Kidney capillary endothelial cell (primary cell): ENCODE measurements at regions not wholly inside any gene's neighbourhood (a gene's known extent, or its start where the extent isn't known, plus 50 kb on each side); places are given as distances from the start of the nearest gene placed in this dataset.

Experiments used
- DNase-seq: peaks from one replicate; pipeline ENCODE4 v3.0.0-alpha.2; 2018; ENCODE audit warnings: low spot score

DNA sequence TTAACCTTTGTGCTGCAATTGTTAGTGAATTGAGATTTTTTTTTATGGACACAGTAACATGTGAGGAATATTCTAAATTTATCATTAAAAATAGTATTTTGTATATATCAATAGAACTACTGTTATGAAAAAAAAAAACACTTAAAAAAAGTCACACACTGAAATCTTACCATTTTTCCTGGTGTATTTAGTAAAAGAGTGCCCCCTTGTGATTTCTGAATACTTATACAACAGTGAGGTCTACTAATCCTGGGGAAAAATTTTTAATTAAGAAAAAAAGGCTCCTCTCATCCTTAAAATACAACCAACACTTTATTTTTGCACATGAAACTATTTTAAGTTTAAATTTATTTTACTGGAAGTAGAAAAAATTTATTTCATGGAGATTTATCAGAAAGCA is 56.4 kb upstream of the SPOCK3 start:
- DNase-seq: peak; percentile 33

DNA sequence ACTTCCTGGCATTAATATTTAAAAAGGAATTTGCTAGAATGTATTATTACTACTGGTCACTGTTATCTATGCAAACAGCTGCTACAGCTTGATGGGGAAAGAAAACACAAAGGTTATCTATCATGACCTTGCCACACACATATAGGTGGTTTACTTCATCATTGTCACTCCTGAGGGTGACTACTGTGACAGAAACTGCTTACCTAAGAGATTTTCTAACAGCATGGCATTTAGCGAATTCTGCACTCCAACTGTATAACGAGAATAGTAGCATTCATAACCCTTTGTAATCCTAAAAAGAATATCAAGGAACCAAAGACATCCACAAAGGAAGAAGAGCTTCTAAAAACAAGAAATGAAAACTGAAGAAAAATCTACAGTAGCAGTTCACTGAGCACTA is 74.6 kb upstream of the SPOCK3 start:
- DNase-seq: no peak

DNA sequence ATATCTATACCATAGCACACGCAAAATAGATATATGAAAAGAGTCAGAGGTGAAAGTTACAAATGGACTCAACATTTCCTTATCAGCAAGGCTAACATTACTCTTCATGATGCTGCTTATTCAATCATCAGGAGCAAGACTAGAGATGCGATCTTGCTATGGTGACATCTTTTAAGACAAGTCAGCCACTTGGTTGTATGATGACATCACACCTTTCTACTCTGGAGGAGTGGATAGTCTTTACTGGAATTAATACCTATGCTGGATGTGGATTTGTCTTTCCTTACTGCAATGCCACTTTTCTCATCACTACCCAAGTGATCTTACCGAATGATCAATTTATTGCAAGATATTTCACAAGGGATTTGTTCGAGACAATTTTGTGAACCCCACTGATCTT is 87.0 kb upstream of the SPOCK3 start:
- no peak for DNase-seq

DNA sequence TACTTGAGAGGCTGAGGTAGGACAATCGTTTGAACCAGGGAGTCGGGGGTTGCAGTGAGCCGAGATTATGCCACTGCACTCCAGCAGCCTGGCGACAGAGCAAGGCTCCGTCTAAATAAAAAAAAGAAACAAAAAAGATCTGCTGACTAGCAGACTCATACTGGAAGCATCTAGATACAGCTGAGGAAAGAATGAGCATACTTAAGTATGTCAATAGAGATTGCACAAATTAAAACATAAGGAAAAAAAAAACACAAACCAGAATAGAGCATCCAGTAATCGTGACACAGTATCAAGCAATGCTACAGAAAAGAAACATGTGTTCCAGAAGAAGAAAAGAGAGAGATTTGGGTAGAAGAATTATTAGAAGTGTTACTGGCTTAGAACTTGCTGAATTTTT is 105.5 kb upstream of the SPOCK3 start:
- no peak for DNase-seq

GRCh38 chr4:167359711-167360110 is 125.4 kb upstream of the SPOCK3 start:
- no peak for DNase-seq

DNA sequence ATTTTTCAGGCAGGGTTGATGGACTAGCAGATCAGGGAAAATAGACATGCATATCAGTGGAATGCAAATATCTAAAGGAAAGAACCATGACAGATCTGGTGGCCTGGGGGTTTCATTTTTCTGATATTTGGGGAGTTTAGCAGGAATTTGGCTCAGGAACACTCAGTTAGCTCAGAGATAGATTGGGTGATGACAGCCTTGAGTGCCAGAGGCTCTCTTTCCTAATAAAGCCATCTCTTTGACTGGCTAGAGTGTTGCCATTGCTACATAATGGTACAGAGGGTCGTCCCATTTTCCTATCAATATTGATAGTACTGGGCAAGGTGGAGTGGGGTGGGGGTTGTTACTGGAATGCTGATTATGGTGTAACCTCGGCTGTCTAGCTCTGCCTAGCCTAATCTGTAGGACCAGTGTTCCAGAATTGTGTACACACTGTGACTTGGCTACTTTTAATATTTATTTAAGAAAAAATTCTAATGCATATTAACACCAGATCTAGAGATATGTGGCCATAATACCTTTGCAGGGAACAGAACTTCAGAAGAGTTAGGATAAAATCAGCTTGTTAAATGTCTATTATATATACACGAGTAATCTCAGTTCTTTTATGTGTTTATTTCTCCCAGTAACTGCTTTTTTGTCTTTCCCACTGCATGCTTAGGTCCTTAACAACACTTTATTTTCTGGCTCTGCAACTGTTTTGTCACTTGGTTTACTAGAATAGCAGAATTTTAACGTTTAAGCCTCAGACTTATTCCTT is 145.0 kb upstream of the SPOCK3 start:
- DNase-seq: no peak

DNA sequence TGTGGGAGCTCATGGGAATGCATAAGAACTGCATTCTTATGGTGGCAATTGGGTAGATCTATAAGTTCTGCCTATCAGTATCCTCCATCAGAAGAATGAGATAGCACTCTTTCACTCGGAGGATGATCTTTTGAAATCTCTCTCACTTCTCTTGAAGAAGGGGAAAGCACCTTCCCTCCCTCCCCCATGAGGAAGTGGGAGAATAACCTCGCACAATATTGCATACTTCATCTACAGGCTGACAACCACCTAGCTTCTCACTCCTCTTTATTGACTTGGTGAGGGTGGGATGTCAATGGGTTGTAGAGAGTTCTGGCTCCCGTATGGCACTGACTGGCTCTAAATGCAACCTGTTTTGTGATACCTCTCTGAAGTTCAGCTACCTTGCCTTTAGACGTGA is 146.7 kb upstream of the SPOCK3 start:
- DNase-seq: no peak

GRCh38 chr4:167383291-167383690 is 149.0 kb upstream of the SPOCK3 start:
- DNase-seq: no peak

- DNase-seq: no peak
Observed at GRCh38 chr4:167397586-167397985, 163.3 kb upstream of the SPOCK3 start.

- no peak for DNase-seq
Observed at GRCh38 chr4:167399201-167399600, 164.9 kb upstream of the SPOCK3 start.

GRCh38 chr4:167406181-167406580 is 171.9 kb upstream of the SPOCK3 start:
- DNase-seq: no peak

DNA sequence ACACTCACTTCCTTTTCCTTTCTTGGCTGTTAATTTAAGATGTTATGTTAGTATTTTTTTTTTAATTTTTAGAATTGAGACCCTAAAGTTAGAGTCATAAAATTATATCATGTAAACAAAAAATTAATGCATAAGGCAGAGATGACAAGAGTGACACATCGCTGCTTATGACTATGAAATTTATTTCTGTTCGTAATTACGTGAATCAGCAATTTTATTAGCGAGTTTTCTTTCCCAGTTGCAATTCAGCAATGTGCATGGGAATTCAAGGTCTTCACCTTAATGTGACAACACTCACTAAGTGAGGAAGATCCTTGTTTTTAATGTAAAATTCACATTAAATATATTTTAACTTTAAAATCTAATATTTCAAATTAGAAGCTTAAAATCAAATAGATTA is 181.2 kb upstream of the SPOCK3 start:
- DNase-seq: no peak

DNA sequence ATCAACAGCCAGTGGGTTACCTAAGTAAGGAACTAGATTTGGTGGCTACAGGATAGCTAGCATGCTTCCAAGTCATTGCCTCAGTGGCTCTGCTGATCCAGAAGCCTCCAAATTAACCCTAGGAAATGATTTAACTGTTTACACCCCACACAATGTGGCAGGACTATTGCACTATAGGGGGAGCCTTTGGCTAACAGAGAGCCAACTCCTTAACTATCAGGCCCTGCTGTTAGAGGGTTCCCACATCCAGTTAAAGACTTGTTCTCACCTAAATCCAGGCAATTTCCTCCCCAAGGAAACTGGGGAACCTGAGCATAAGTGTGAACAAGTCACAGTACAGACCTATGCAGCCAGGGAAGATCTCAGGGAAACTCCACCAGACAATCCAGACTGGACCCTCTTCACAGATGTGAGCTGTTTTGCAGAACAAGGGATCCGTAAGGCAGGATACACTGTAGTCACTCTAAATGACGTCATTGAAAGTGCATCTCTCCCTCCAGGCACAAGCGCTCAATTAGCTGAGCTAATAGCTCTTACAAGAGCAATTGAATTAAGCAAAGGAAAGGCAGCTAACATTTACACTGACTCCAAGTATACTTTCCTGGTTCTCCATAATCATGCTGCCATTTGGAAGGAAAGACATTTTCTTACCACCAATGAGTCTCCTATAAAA is 185.3 kb upstream of the SPOCK3 start:
- no peak for DNase-seq

DNA sequence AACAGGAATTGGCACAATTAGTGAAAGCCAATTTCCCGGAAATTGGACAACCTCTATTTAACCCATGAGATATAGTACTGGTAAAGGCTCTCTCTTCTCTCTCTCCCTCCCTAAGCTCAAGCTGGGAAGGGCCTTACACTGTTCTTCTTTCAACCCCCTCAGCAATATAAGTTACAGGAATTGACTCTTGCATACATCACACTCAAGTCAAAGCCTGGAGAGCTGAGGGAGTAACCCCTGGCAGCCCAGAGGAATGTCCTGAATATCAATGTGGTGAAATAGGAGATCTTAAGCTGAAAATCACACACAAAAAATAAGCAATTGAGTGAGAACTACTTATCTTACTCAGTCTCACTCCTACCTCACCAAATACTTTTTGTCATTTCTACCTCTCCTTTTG is 186.9 kb upstream of the SPOCK3 start:
- no peak for DNase-seq

DNA sequence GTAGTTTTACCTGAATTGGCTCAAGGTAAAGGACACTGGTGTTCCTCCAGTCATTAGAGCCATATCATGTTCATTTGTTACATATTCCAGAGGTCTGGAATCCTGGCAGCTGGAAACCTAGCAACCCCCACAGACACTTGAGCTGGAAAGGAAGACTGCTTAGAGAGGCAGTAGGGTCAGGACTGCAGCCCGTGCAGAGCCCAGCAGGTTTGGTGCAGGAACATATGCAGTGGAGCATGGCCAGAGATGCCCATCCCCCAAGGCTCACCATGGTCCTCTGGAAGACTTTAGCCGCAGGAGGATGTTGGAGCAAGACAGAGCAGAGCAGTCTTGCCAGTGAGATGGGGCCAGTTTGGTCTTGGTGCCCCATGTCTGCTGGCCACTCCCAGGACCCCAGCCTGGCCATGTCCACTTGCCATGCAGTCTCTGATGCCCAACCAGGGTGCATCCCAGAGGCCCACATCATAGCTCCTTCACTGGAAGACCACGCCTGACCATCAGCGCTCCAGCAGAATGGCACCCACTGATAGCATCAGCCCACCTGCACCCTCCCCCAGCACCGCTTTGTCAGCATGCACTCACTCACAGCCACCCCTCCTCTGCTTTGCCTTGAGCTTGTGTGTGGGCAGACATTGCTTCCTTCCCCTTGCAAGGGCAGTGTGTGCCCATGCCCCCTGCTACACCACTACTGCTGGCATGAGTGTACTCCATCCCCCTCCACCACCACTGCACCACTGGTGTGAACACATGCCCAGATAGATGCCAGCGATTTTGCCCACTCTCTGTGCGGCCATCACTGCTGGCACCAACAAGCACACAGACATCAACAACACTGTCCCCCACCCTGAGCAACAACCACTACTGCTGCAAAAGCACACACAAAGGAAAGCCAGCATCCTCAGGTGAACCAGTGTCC is 190.3 kb upstream of the SPOCK3 start:
- no peak for DNase-seq

GRCh38 chr4:167428156-167428555 is 193.9 kb upstream of the SPOCK3 start:
- no peak for DNase-seq

GRCh38 chr4:167431371-167431770 is 197.1 kb upstream of the SPOCK3 start:
- DNase-seq: no peak

DNA sequence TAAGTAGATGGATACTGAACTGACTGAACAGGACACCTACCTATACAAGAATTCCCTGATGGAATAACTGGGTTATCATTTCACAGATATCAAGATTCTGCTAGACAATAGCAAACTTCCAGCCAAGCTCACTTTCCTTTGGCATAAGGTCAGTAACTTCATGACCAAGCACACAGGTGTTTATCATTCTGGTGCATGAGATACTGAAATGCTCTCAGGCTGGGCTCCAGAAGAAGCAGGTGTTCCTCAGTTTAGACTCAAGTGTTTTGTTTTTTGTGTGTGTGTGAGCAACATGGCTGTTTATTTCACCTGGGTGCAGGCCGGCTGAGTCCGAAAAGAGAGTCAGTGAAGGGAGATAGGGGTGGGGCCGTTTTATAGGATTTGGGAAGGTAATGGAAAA is 201.5 kb upstream of the SPOCK3 start:
- no peak for DNase-seq

DNA sequence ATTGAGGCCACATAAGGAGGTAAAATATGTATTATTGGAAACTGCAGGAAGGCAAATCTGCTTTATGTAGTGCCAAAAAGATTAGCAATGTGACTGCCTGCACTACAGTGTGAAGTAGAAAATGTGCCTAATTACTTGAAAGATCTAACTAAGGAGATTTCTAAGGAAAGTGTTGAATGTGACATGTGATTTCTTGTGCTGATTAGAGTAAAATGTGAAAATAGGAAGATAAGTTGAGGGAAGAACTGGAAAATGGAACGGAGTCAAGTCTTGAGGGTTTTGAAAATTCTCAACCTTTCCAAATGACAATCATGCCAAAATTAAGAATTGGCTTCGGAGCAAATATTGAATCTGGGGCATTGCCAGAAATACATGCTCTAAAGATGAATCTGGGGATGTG is 209.5 kb upstream of the SPOCK3 start:
- no peak for DNase-seq

GRCh38 chr4:167452922-167453430 is 218.7 kb upstream of the SPOCK3 start:
- DNase-seq: no peak

GRCh38 chr4:167456619-167457018 is 222.3 kb upstream of the SPOCK3 start:
- no peak for DNase-seq

- no peak for DNase-seq
Observed at GRCh38 chr4:167469436-167469835, 235.1 kb upstream of the SPOCK3 start.

- no peak for DNase-seq
Observed at GRCh38 chr4:167475951-167476350, 241.7 kb upstream of the SPOCK3 start.
